WTC11 (cell line): ENCODE measurements at regions not wholly inside any gene's neighbourhood (a gene's known extent, or its start where the extent isn't known, plus 50 kb on each side); places are given as distances from the start of the nearest gene placed in this dataset.

Source experiments
- ATAC-seq: fragments of 200-7000 bp; cut with Tn5 transposase; 2 replicates; pipeline ENCODE4 v1.10.0; 2021; ENCODE audit warnings: mild to moderate bottlenecking, moderate library complexity
- CTCF ChIA-PET: fragments of 300-600 bp; sonication (Branson Sonifier 250); formaldehyde crosslinking; loops from one replicate; lab custom pipeline; 2021; ENCODE audit warnings: antibody characterized with exemption; lab: Charles Lee
- POLR2A ChIA-PET: fragments of 350-600 bp; sonication (Branson Sonifier 250); formaldehyde crosslinking; loops from one replicate; lab custom pipeline; 2021; ENCODE audit warnings: antibody characterized with exemption; lab: Charles Lee
- DNase-seq: peaks from one replicate; pipeline ENCODE4 v3.0.0; 2021; ENCODE audit warnings: low spot score
- H3K27ac Mint-ChIP-seq: 2 replicates; pipeline ENCODE4 v1.8.0; 2021; ENCODE audit warnings: mixed read lengths
- H3K27me3 Mint-ChIP-seq: 2 replicates; pipeline ENCODE4 v1.8.0; 2021; ENCODE audit warnings: low read depth, mild to moderate bottlenecking, moderate library complexity, mixed read lengths
- H3K36me3 Mint-ChIP-seq: 2 replicates; pipeline ENCODE4 v1.8.0; 2021; ENCODE audit warnings: mixed read lengths
- H3K4me1 Mint-ChIP-seq: 2 replicates; pipeline ENCODE4 v1.8.0; 2022; ENCODE audit warnings: mixed read lengths
- H3K4me3 Mint-ChIP-seq: 2 replicates; pipeline ENCODE4 v1.8.0; 2021; ENCODE audit warnings: mild to moderate bottlenecking, moderate library complexity, mixed read lengths
- H3K9me3 Mint-ChIP-seq: 2 replicates; pipeline ENCODE4 v1.8.0; 2021; ENCODE audit warnings: mixed read lengths
- ATF3 ChIP-seq: sonication (generic); formaldehyde crosslinking; conservative IDR thresholded peaks from 2 replicates; pipeline ENCODE4 v1.8.1; 2022; ENCODE audit warnings: mild to moderate bottlenecking, missing genetic modification reagents
- ATF6 ChIP-seq: sonication (generic); formaldehyde crosslinking; IDR thresholded peaks from 2 replicates; pipeline ENCODE4 v1.8.1; 2023; ENCODE audit warnings: mild to moderate bottlenecking, missing genetic modification reagents
- CBFB ChIP-seq: sonication (generic); formaldehyde crosslinking; IDR thresholded peaks from 2 replicates; pipeline ENCODE4 v1.8.1; 2022; ENCODE audit warnings: mild to moderate bottlenecking, low read depth, missing genetic modification reagents
- CDX4 ChIP-seq: fragments of 250-450 bp; sonication (Bioruptor Pico); IDR thresholded peaks from 2 replicates; pipeline ENCODE4 v1.9.0; 2021; ENCODE audit warnings: moderate library complexity, mild to moderate bottlenecking, inconsistent platforms, borderline replicate concordance
- CTCF ChIP-seq: fragments of 200-600 bp; IDR thresholded peaks from 2 replicates; pipeline ENCODE4 v1.8.0; 2022; ENCODE audit warnings: antibody characterized with exemption
- ESRRA ChIP-seq: sonication (generic); formaldehyde crosslinking; IDR thresholded peaks from 2 replicates; pipeline ENCODE4 v1.8.1; 2022; ENCODE audit warnings: mild to moderate bottlenecking, missing genetic modification reagents, borderline replicate concordance
- GABPB1 ChIP-seq: sonication (generic); formaldehyde crosslinking; IDR thresholded peaks from 2 replicates; pipeline ENCODE4 v1.8.1; 2023; ENCODE audit warnings: mild to moderate bottlenecking, missing genetic modification reagents
- HMGXB4 ChIP-seq: sonication (generic); formaldehyde crosslinking; IDR thresholded peaks from 2 replicates; pipeline ENCODE4 v1.8.1; 2023; ENCODE audit warnings: mild to moderate bottlenecking, moderate library complexity, missing genetic modification reagents
- IRF2 ChIP-seq: sonication (generic); formaldehyde crosslinking; IDR thresholded peaks from 2 replicates; pipeline ENCODE4 v1.8.0; 2022; ENCODE audit warnings: low read depth, missing genetic modification reagents, borderline replicate concordance
- JUN ChIP-seq: sonication (generic); formaldehyde crosslinking; IDR thresholded peaks from 2 replicates; pipeline ENCODE4 v1.8.0; 2023; ENCODE audit warnings: mild to moderate bottlenecking, missing genetic modification reagents
- MAX ChIP-seq: sonication (generic); formaldehyde crosslinking; IDR thresholded peaks from 2 replicates; pipeline ENCODE4 v1.8.0; 2022; ENCODE audit warnings: mild to moderate bottlenecking, missing genetic modification reagents
- NR2C2 ChIP-seq: sonication (generic); formaldehyde crosslinking; IDR thresholded peaks from 2 replicates; pipeline ENCODE4 v1.8.0; 2022; ENCODE audit warnings: mild to moderate bottlenecking, missing genetic modification reagents
- RORB ChIP-seq: fragments of 250-450 bp; sonication (Bioruptor Pico); IDR thresholded peaks from 2 replicates; pipeline ENCODE4 v1.9.0; 2021; ENCODE audit warnings: mild to moderate bottlenecking
- SMAD3 ChIP-seq: sonication (generic); formaldehyde crosslinking; IDR thresholded peaks from 2 replicates; pipeline ENCODE4 v1.8.0; 2022; ENCODE audit warnings: missing genetic modification reagents, mild to moderate bottlenecking, borderline replicate concordance
- TEAD4 ChIP-seq: sonication (generic); formaldehyde crosslinking; IDR thresholded peaks from 2 replicates; pipeline ENCODE4 v1.8.0; 2022; ENCODE audit warnings: mild to moderate bottlenecking, missing genetic modification reagents
- USF2 ChIP-seq: sonication (generic); formaldehyde crosslinking; IDR thresholded peaks from 2 replicates; pipeline ENCODE4 v1.8.1; 2023; ENCODE audit warnings: mild to moderate bottlenecking, missing genetic modification reagents, moderate library complexity
- ZNF121 ChIP-seq: sonication (generic); formaldehyde crosslinking; IDR thresholded peaks from 2 replicates; pipeline ENCODE4 v1.8.0; 2023; ENCODE audit warnings: missing genetic modification reagents
- ZNF232 ChIP-seq: sonication (generic); formaldehyde crosslinking; IDR thresholded peaks from 2 replicates; pipeline ENCODE4 v1.8.0; 2022; ENCODE audit warnings: mild to moderate bottlenecking, missing genetic modification reagents
- ZNF423 ChIP-seq: fragments of 250-450 bp; sonication (Bioruptor Pico); IDR thresholded peaks from 2 replicates; pipeline ENCODE4 v2.1.2; 2022; ENCODE audit warnings: mild to moderate bottlenecking, moderate library complexity
- ZNF512 ChIP-seq: sonication (generic); formaldehyde crosslinking; IDR thresholded peaks from 2 replicates; pipeline ENCODE4 v1.8.1; 2022; ENCODE audit warnings: missing genetic modification reagents, borderline replicate concordance
- ZNF671 ChIP-seq: fragments of 250-450 bp; sonication (Bioruptor Pico); IDR thresholded peaks from 2 replicates; pipeline ENCODE4 v1.8.0; 2021; ENCODE audit warnings: mild to moderate bottlenecking
- ZSCAN18 ChIP-seq: fragments of 250-450 bp; sonication (Bioruptor Pico); IDR thresholded peaks from 2 replicates; pipeline ENCODE4 v2.1.2; 2022; ENCODE audit warnings: mild to moderate bottlenecking, moderate library complexity

GRCh38 chr6:105593056-105593690, 190.3 kb upstream of the PREP start (continued):
- TF ChIP-seq ATF3 (CRISPR knock-in tag): no peak
- TF ChIP-seq HMGXB4 (CRISPR knock-in tag): no peak
- TF ChIP-seq ZNF121 (CRISPR knock-in tag): no peak
- TF ChIP-seq MAX: no peak
- TF ChIP-seq GABPB1 (CRISPR knock-in tag): no peak
- TF ChIP-seq TEAD4 (CRISPR knock-in tag): no peak
- no peak for TF ChIP-seq ZSCAN18 (CRISPR knock-in tag)
- TF ChIP-seq NR2C2 (CRISPR knock-in tag): no peak
- no peak for TF ChIP-seq JUN
- TF ChIP-seq CBFB: no peak

GRCh38 chr6:105592329-105592728, 189.4 kb upstream of the PREP start:
- H3K4me3 Mint-ChIP-seq: no peak overlapping the region
- ChIA-PET CTCF (no interaction called here), POLR2A (no interaction called here)
- H3K9me3 Mint-ChIP-seq: no peaks in the 10 kb centered on the region
- no peak overlapping the region for H3K27ac Mint-ChIP-seq
- H3K36me3 Mint-ChIP-seq: no peaks in the 10 kb centered on the region
- peaks cover 29% of the 10 kb centered on the region for H3K4me1 Mint-ChIP-seq
- DNase-seq (no peak), ATAC-seq (no peak)
- H3K27me3 Mint-ChIP-seq: no peaks in the 10 kb centered on the region
- TF ChIP-seq ZNF232 (no peak), ATF6 (CRISPR knock-in tag) (no peak), IRF2 (no peak), ZNF423 (no peak), ZNF512 (CRISPR knock-in tag) (no peak), CTCF (no peak), SMAD3 (CRISPR knock-in tag) (no peak), ATF3 (CRISPR knock-in tag) (no peak), MAX (no peak), CDX4 (CRISPR knock-in tag) (no peak), NR2C2 (CRISPR knock-in tag) (no peak), RORB (CRISPR knock-in tag) (no peak), ZNF671 (no peak), ESRRA (CRISPR knock-in tag) (no peak), USF2 (CRISPR knock-in tag) (no peak)
